WTC11 (cell line): ENCODE measurements at regions not wholly inside any gene's neighbourhood (a gene's known extent, or its start where the extent isn't known, plus 50 kb on each side); places are given as distances from the start of the nearest gene placed in this dataset.

Source experiments
- ATAC-seq: fragments of 200-7000 bp; cut with Tn5 transposase; 2 replicates; pipeline ENCODE4 v1.10.0; 2021; ENCODE audit warnings: mild to moderate bottlenecking, moderate library complexity
- CTCF ChIA-PET: fragments of 300-600 bp; sonication (Branson Sonifier 250); formaldehyde crosslinking; loops from one replicate; lab custom pipeline; 2021; ENCODE audit warnings: antibody characterized with exemption; lab: Charles Lee
- POLR2A ChIA-PET: fragments of 350-600 bp; sonication (Branson Sonifier 250); formaldehyde crosslinking; loops from one replicate; lab custom pipeline; 2021; ENCODE audit warnings: antibody characterized with exemption; lab: Charles Lee
- DNase-seq: peaks from one replicate; pipeline ENCODE4 v3.0.0; 2021; ENCODE audit warnings: low spot score
- H3K27ac Mint-ChIP-seq: 2 replicates; pipeline ENCODE4 v1.8.0; 2021; ENCODE audit warnings: mixed read lengths
- H3K27me3 Mint-ChIP-seq: 2 replicates; pipeline ENCODE4 v1.8.0; 2021; ENCODE audit warnings: low read depth, mild to moderate bottlenecking, moderate library complexity, mixed read lengths
- H3K36me3 Mint-ChIP-seq: 2 replicates; pipeline ENCODE4 v1.8.0; 2021; ENCODE audit warnings: mixed read lengths
- H3K4me1 Mint-ChIP-seq: 2 replicates; pipeline ENCODE4 v1.8.0; 2022; ENCODE audit warnings: mixed read lengths
- H3K4me3 Mint-ChIP-seq: 2 replicates; pipeline ENCODE4 v1.8.0; 2021; ENCODE audit warnings: mild to moderate bottlenecking, moderate library complexity, mixed read lengths
- H3K9me3 Mint-ChIP-seq: 2 replicates; pipeline ENCODE4 v1.8.0; 2021; ENCODE audit warnings: mixed read lengths
- CREB1 ChIP-seq: sonication (generic); formaldehyde crosslinking; IDR thresholded peaks from 2 replicates; pipeline ENCODE4 v1.8.0; 2023; ENCODE audit warnings: mild to moderate bottlenecking, missing genetic modification reagents
- CREM ChIP-seq: sonication (generic); formaldehyde crosslinking; IDR thresholded peaks from 2 replicates; pipeline ENCODE4 v1.8.1; 2022; ENCODE audit warnings: mild to moderate bottlenecking, missing genetic modification reagents, moderate library complexity
- ELF4 ChIP-seq: sonication (generic); formaldehyde crosslinking; IDR thresholded peaks from 2 replicates; pipeline ENCODE4 v1.8.1; 2022; ENCODE audit warnings: low read depth, mild to moderate bottlenecking, moderate library complexity, missing genetic modification reagents
- ESRRA ChIP-seq: sonication (generic); formaldehyde crosslinking; IDR thresholded peaks from 2 replicates; pipeline ENCODE4 v1.8.1; 2022; ENCODE audit warnings: mild to moderate bottlenecking, missing genetic modification reagents, borderline replicate concordance
- GABPB1 ChIP-seq: sonication (generic); formaldehyde crosslinking; IDR thresholded peaks from 2 replicates; pipeline ENCODE4 v1.8.1; 2023; ENCODE audit warnings: mild to moderate bottlenecking, missing genetic modification reagents
- GRHL2 ChIP-seq: fragments of 250-450 bp; sonication (Bioruptor Pico); IDR thresholded peaks from 2 replicates; pipeline ENCODE4 v1.8.0; 2022; ENCODE audit warnings: mild to moderate bottlenecking, moderate library complexity; ENCODE audit not compliant: insufficient replicate concordance, severe bottlenecking
- JUN ChIP-seq: sonication (generic); formaldehyde crosslinking; IDR thresholded peaks from 2 replicates; pipeline ENCODE4 v1.8.0; 2023; ENCODE audit warnings: mild to moderate bottlenecking, missing genetic modification reagents
- NFATC4 ChIP-seq: fragments of 250-450 bp; sonication (Bioruptor Pico); IDR thresholded peaks from 2 replicates; pipeline ENCODE4 v1.9.0; 2021; ENCODE audit warnings: mild to moderate bottlenecking
- NR3C1 ChIP-seq: sonication (generic); formaldehyde crosslinking; conservative IDR thresholded peaks from 2 replicates; pipeline ENCODE4 v1.8.1; 2023; ENCODE audit warnings: low read depth, mild to moderate bottlenecking, missing genetic modification reagents
- RORB ChIP-seq: fragments of 250-450 bp; sonication (Bioruptor Pico); IDR thresholded peaks from 2 replicates; pipeline ENCODE4 v1.9.0; 2021; ENCODE audit warnings: mild to moderate bottlenecking
- SMAD4 ChIP-seq: sonication (generic); formaldehyde crosslinking; IDR thresholded peaks from 2 replicates; pipeline ENCODE4 v1.8.0; 2022; ENCODE audit warnings: mild to moderate bottlenecking, missing genetic modification reagents
- TCF7 ChIP-seq: sonication (generic); formaldehyde crosslinking; IDR thresholded peaks from 2 replicates; pipeline ENCODE4 v1.8.0; 2022; ENCODE audit warnings: mild to moderate bottlenecking, low read depth, missing genetic modification reagents, moderate library complexity
- TEAD4 ChIP-seq: sonication (generic); formaldehyde crosslinking; IDR thresholded peaks from 2 replicates; pipeline ENCODE4 v1.8.0; 2022; ENCODE audit warnings: mild to moderate bottlenecking, missing genetic modification reagents
- TP53 ChIP-seq: sonication (generic); formaldehyde crosslinking; IDR thresholded peaks from 2 replicates; pipeline ENCODE4 v1.8.1; 2023; ENCODE audit warnings: mild to moderate bottlenecking, missing genetic modification reagents
- ZNF671 ChIP-seq: fragments of 250-450 bp; sonication (Bioruptor Pico); IDR thresholded peaks from 2 replicates; pipeline ENCODE4 v1.8.0; 2021; ENCODE audit warnings: mild to moderate bottlenecking
- TF ChIP-seq, protein P1 (sequence below): sonication (generic); formaldehyde crosslinking; IDR thresholded peaks from 2 replicates; pipeline ENCODE4 v1.8.1; 2023; ENCODE audit warnings: mild to moderate bottlenecking, missing genetic modification reagents
- TF ChIP-seq, protein P2 (sequence below): fragments of 200-600 bp; IDR thresholded peaks from 2 replicates; pipeline ENCODE4 v1.8.0; 2022; ENCODE audit warnings: antibody characterized with exemption
- TF ChIP-seq, protein P3 (sequence below): fragments of 250-450 bp; sonication (Bioruptor Pico); IDR thresholded peaks from 2 replicates; pipeline ENCODE4 v1.9.0; 2021; ENCODE audit warnings: mild to moderate bottlenecking
- TF ChIP-seq, protein P4 (sequence below): fragments of 250-450 bp; sonication (Bioruptor Pico); IDR thresholded peaks from 2 replicates; pipeline ENCODE4 v1.9.0; 2021; ENCODE audit warnings: mild to moderate bottlenecking
- TF ChIP-seq, protein P5 (sequence below): sonication (generic); formaldehyde crosslinking; IDR thresholded peaks from 2 replicates; pipeline ENCODE4 v1.8.0; 2022; ENCODE audit warnings: mild to moderate bottlenecking, missing genetic modification reagents
- TF ChIP-seq, protein P6 (sequence below): sonication (generic); formaldehyde crosslinking; conservative IDR thresholded peaks from 2 replicates; pipeline ENCODE4 v1.8.1; 2023; ENCODE audit warnings: mild to moderate bottlenecking, low read depth, missing genetic modification reagents, moderate library complexity
- TF ChIP-seq, protein P7 (sequence below): sonication (generic); formaldehyde crosslinking; IDR thresholded peaks from 2 replicates; pipeline ENCODE4 v1.8.1; 2022; ENCODE audit warnings: mild to moderate bottlenecking, missing genetic modification reagents, moderate library complexity, borderline replicate concordance

DNA sequence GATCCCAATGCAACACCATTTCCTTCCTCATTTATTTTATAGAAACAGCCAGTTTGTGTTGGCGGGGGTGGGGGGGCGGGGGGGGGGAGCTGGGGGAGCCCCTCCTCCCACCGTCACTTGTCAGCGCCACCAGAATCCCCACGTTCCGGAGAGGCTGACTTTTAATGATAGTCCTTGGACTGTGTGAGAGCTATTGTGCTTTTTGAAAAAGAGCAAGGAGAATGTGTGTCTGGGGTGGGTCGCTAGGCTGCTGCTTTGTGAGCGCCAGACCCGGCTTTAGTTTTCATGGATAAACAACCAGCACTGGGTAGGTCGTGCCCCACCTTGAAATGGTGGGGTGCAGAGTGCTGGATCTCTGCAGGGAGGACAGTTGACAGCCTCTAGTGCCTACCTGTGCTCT lies 135.0 kb upstream of the ONECUT1 start:
- Mint-ChIP-seq H3K27me3 (peaks cover 2% of the 10 kb centered on the region; the same call in 1 of the 2 replicates), H3K27ac (no peak overlapping the region), H3K36me3 (no peaks in the 10 kb centered on the region), H3K4me1 (peaks cover 20% of the 10 kb centered on the region), H3K4me3 (no peak overlapping the region), H3K9me3 (peaks cover 27% of the 10 kb centered on the region)
- ATAC-seq: no peak; the same call in 1 of the 2 replicates
- CTCF ChIA-PET: interaction anchor here (1.0 kb wide), 2 partner anchors 11 to 120 kb away, joined by 3 read pairs; no protein-coding TSS in a partner anchor
- POLR2A ChIA-PET: no interaction called here
- DNase-seq: no peak
- TF ChIP-seq, protein P1, sequence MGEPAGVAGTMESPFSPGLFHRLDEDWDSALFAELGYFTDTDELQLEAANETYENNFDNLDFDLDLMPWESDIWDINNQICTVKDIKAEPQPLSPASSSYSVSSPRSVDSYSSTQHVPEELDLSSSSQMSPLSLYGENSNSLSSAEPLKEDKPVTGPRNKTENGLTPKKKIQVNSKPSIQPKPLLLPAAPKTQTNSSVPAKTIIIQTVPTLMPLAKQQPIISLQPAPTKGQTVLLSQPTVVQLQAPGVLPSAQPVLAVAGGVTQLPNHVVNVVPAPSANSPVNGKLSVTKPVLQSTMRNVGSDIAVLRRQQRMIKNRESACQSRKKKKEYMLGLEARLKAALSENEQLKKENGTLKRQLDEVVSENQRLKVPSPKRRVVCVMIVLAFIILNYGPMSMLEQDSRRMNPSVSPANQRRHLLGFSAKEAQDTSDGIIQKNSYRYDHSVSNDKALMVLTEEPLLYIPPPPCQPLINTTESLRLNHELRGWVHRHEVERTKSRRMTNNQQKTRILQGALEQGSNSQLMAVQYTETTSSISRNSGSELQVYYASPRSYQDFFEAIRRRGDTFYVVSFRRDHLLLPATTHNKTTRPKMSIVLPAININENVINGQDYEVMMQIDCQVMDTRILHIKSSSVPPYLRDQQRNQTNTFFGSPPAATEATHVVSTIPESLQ: no peak
- TF ChIP-seq, protein P2, sequence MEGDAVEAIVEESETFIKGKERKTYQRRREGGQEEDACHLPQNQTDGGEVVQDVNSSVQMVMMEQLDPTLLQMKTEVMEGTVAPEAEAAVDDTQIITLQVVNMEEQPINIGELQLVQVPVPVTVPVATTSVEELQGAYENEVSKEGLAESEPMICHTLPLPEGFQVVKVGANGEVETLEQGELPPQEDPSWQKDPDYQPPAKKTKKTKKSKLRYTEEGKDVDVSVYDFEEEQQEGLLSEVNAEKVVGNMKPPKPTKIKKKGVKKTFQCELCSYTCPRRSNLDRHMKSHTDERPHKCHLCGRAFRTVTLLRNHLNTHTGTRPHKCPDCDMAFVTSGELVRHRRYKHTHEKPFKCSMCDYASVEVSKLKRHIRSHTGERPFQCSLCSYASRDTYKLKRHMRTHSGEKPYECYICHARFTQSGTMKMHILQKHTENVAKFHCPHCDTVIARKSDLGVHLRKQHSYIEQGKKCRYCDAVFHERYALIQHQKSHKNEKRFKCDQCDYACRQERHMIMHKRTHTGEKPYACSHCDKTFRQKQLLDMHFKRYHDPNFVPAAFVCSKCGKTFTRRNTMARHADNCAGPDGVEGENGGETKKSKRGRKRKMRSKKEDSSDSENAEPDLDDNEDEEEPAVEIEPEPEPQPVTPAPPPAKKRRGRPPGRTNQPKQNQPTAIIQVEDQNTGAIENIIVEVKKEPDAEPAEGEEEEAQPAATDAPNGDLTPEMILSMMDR: no peak
- no peak for TF ChIP-seq GRHL2 (CRISPR knock-in tag)

DNA sequence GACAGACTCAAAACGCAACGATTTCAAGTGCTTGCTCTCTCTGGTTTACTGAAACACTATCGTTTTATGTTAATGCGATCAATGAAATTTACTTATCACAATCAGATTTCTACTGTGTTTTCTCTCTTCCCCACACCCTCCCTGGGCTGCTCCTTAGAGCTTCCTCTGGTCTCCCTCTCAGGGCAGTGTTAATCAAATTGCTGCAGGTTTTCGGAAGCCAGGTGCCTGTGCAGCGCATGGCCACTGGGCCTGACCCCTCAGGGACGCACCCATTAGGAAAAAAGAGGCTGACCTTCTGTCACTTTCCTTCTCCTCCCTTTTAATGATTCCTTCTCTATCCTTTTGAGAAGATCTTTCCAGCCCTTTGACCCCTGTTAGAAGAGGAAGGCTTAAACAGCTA lies 134.5 kb upstream of the ONECUT1 start:
- Mint-ChIP-seq H3K27ac (no peak overlapping the region), H3K9me3 (peaks cover 22% of the 10 kb centered on the region), H3K4me3 (no peak overlapping the region), H3K27me3 (peaks cover 2% of the 10 kb centered on the region; the same call in 1 of the 2 replicates), H3K36me3 (no peaks in the 10 kb centered on the region), H3K4me1 (peaks cover 20% of the 10 kb centered on the region)
- ChIA-PET CTCF (interaction anchor here (1.0 kb wide), 1 partner anchor 11 kb away, joined by 3 read pairs; no protein-coding TSS in a partner anchor), POLR2A (no interaction called here)
- ATAC-seq (peak; percentile 76), DNase-seq (no peak)
- TF ChIP-seq, protein P3, sequence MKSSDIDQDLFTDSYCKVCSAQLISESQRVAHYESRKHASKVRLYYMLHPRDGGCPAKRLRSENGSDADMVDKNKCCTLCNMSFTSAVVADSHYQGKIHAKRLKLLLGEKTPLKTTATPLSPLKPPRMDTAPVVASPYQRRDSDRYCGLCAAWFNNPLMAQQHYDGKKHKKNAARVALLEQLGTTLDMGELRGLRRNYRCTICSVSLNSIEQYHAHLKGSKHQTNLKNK (CRISPR knock-in tag): no peak
- TF ChIP-seq CREB1 (CRISPR knock-in tag): no peak
- TF ChIP-seq CREM (CRISPR knock-in tag): no peak
- TF ChIP-seq GABPB1 (CRISPR knock-in tag): no peak
- no peak for TF ChIP-seq TCF7 (CRISPR knock-in tag)
- TF ChIP-seq ESRRA: no peak
- no peak for TF ChIP-seq RORB (CRISPR knock-in tag)
- no peak for TF ChIP-seq ELF4 (CRISPR knock-in tag)
- TF ChIP-seq, protein P4, sequence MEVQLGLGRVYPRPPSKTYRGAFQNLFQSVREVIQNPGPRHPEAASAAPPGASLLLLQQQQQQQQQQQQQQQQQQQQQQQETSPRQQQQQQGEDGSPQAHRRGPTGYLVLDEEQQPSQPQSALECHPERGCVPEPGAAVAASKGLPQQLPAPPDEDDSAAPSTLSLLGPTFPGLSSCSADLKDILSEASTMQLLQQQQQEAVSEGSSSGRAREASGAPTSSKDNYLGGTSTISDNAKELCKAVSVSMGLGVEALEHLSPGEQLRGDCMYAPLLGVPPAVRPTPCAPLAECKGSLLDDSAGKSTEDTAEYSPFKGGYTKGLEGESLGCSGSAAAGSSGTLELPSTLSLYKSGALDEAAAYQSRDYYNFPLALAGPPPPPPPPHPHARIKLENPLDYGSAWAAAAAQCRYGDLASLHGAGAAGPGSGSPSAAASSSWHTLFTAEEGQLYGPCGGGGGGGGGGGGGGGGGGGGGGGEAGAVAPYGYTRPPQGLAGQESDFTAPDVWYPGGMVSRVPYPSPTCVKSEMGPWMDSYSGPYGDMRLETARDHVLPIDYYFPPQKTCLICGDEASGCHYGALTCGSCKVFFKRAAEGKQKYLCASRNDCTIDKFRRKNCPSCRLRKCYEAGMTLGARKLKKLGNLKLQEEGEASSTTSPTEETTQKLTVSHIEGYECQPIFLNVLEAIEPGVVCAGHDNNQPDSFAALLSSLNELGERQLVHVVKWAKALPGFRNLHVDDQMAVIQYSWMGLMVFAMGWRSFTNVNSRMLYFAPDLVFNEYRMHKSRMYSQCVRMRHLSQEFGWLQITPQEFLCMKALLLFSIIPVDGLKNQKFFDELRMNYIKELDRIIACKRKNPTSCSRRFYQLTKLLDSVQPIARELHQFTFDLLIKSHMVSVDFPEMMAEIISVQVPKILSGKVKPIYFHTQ: no peak
- no peak for TF ChIP-seq ZNF671
- TF ChIP-seq, protein P5, sequence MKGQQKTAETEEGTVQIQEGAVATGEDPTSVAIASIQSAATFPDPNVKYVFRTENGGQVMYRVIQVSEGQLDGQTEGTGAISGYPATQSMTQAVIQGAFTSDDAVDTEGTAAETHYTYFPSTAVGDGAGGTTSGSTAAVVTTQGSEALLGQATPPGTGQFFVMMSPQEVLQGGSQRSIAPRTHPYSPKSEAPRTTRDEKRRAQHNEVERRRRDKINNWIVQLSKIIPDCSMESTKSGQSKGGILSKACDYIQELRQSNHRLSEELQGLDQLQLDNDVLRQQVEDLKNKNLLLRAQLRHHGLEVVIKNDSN (CRISPR knock-in tag): no peak
- TF ChIP-seq TP53: no peak
- no peak for TF ChIP-seq NFATC4 (CRISPR knock-in tag)

DNA sequence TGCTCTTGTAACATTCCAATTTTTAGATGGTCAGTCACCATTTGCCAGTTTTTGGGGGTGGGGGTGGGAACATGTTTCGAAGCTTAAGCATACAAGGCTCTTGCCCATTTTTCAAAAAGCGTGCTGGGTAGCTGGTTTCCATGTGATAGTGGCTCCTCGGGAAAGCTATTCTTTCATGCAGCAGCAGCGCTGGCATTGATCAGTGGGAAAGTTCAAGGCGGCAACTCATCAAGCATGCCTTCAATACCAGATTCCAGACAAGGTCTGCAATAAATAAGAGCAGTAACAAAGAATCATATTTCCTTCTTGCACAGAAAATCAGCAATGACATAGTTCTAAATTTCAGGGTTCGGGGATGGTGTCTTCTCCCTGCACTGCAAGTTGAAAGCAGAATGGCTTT lies 133.5 kb upstream of the ONECUT1 start:
- ChIA-PET CTCF (no interaction called here), POLR2A (no interaction called here)
- peaks cover 2% of the 10 kb centered on the region; the same call in 1 of the 2 replicates for H3K27me3 Mint-ChIP-seq
- no peak overlapping the region for H3K4me3 Mint-ChIP-seq
- no peak for ATAC-seq
- H3K36me3 Mint-ChIP-seq: no peaks in the 10 kb centered on the region
- peaks cover 20% of the 10 kb centered on the region for H3K4me1 Mint-ChIP-seq
- peaks cover 12% of the 10 kb centered on the region for H3K9me3 Mint-ChIP-seq
- DNase-seq: no peak
- no peak overlapping the region for H3K27ac Mint-ChIP-seq
- TF ChIP-seq SMAD4 (CRISPR knock-in tag) (no peak), GRHL2 (CRISPR knock-in tag) (no peak), JUN (CRISPR knock-in tag) (no peak), NR3C1 (no peak), TEAD4 (CRISPR knock-in tag) (no peak)
- TF ChIP-seq, protein P6, sequence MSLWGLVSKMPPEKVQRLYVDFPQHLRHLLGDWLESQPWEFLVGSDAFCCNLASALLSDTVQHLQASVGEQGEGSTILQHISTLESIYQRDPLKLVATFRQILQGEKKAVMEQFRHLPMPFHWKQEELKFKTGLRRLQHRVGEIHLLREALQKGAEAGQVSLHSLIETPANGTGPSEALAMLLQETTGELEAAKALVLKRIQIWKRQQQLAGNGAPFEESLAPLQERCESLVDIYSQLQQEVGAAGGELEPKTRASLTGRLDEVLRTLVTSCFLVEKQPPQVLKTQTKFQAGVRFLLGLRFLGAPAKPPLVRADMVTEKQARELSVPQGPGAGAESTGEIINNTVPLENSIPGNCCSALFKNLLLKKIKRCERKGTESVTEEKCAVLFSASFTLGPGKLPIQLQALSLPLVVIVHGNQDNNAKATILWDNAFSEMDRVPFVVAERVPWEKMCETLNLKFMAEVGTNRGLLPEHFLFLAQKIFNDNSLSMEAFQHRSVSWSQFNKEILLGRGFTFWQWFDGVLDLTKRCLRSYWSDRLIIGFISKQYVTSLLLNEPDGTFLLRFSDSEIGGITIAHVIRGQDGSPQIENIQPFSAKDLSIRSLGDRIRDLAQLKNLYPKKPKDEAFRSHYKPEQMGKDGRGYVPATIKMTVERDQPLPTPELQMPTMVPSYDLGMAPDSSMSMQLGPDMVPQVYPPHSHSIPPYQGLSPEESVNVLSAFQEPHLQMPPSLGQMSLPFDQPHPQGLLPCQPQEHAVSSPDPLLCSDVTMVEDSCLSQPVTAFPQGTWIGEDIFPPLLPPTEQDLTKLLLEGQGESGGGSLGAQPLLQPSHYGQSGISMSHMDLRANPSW (CRISPR knock-in tag): no peak
- TF ChIP-seq, protein P7, sequence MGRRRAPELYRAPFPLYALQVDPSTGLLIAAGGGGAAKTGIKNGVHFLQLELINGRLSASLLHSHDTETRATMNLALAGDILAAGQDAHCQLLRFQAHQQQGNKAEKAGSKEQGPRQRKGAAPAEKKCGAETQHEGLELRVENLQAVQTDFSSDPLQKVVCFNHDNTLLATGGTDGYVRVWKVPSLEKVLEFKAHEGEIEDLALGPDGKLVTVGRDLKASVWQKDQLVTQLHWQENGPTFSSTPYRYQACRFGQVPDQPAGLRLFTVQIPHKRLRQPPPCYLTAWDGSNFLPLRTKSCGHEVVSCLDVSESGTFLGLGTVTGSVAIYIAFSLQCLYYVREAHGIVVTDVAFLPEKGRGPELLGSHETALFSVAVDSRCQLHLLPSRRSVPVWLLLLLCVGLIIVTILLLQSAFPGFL: no peak
